PC-9 (cell line): ENCODE measurements at regions not wholly inside any gene's neighbourhood (a gene's known extent, or its start where the extent isn't known, plus 50 kb on each side); places are given as distances from the start of the nearest gene placed in this dataset.

Experiments
- BruUV-seq: library from RNA; stranded (reverse); fragments of 400-500 nt; replicated peaks from 2 replicates; lab custom pipeline; 2021; lab: Mats Ljungman, UMichigan
- CTCF ChIA-PET: fragments of 300-600 bp; sonication (Branson Sonifier 250); formaldehyde crosslinking; loops from one replicate; lab custom pipeline; 2022; ENCODE audit warnings: antibody characterized with exemption; lab: Charles Lee
- POLR2A ChIA-PET: fragments of 300-600 bp; sonication (Branson Sonifier 250); formaldehyde crosslinking; loops from one replicate; lab custom pipeline; 2022; ENCODE audit warnings: antibody characterized with exemption; ENCODE audit not compliant: unreplicated experiment; lab: Charles Lee
- DNase-seq, 2 experiments: peaks; one replicate each; pipeline versions ENCODE4 v3.0.0 to v3.0.0-alpha.2; 2015 to 2022; ENCODE audit warnings: mixed read lengths in 1 of 2
- H2AFZ ChIP-seq: fragments of 200-600 bp; sonication (generic); 2 replicates; pipeline ENCODE4 v1.8.1; 2017; ENCODE audit warnings: antibody characterized with exemption
- H3F3A ChIP-seq: fragments of 200-600 bp; sonication (generic); 2 replicates; pipeline ENCODE4 v1.8.1; 2017; ENCODE audit warnings: antibody characterized with exemption, mild to moderate bottlenecking, low read depth; ENCODE audit not compliant: insufficient read depth
- H3K27ac ChIP-seq: fragments of 200-600 bp; sonication (generic); 2 replicates; pipeline ENCODE4 v1.6.1; 2016; ENCODE audit warnings: mixed run types
- H3K27me3 ChIP-seq: fragments of 200-600 bp; sonication (generic); 2 replicates; pipeline ENCODE4 v1.6.1; 2016; ENCODE audit warnings: low read depth, mixed run types; ENCODE audit not compliant: insufficient read depth
- H3K36me3 ChIP-seq: fragments of 200-600 bp; sonication (generic); 2 replicates; pipeline ENCODE4 v1.6.1; 2016; ENCODE audit warnings: low read depth, mixed run types
- H3K4me1 ChIP-seq: fragments of 200-600 bp; sonication (generic); replicated peaks from 2 replicates; pipeline ENCODE4 v1.6.1; 2016; ENCODE audit warnings: mixed run types; ENCODE audit not compliant: insufficient read depth
- H3K4me2 ChIP-seq: fragments of 200-600 bp; sonication (generic); 2 replicates; pipeline ENCODE4 v1.6.1; 2017; ENCODE audit warnings: mixed run types
- H3K4me3 ChIP-seq: fragments of 200-600 bp; sonication (generic); 2 replicates; pipeline ENCODE4 v1.6.1; 2016; ENCODE audit warnings: mixed run types
- H3K79me2 ChIP-seq: fragments of 200-600 bp; sonication (generic); 2 replicates; pipeline ENCODE4 v1.6.1; 2017; ENCODE audit warnings: low read depth, mixed run types
- H3K9me2 ChIP-seq: fragments of 200-600 bp; sonication (generic); 2 replicates; pipeline ENCODE4 v1.8.1; 2017; ENCODE audit warnings: mild to moderate bottlenecking; ENCODE audit not compliant: insufficient read depth
- H3K9me3 ChIP-seq: fragments of 200-600 bp; sonication (generic); 2 replicates; pipeline ENCODE4 v1.8.1; 2016; ENCODE audit warnings: low read depth; ENCODE audit not compliant: insufficient read depth
- H4K20me1 ChIP-seq: fragments of 200-600 bp; sonication (generic); 2 replicates; pipeline ENCODE4 v1.8.1; 2017; ENCODE audit not compliant: insufficient read depth
- CTCF ChIP-seq: fragments of 200-600 bp; sonication (generic); conservative IDR thresholded peaks from 2 replicates; pipeline ENCODE4 v1.6.1; 2017; ENCODE audit warnings: mixed run types, antibody characterized with exemption, mild to moderate bottlenecking, moderate library complexity
- EZH2 ChIP-seq: fragments of 200-600 bp; sonication (generic); IDR thresholded peaks from 2 replicates; pipeline ENCODE4 v1.8.0; 2017; ENCODE audit warnings: antibody characterized with exemption, low read depth
- intact Hi-C: fragments of 100-400 bp; cut with micrococcal nuclease; formaldehyde crosslinking; loops from one replicate; pipeline ENCODE4 v1.10.0; 2022; ENCODE audit not compliant: unreplicated experiment

GRCh38 chr1:30048905-30049304, 674.5 kb downstream of the MATN1 start:
- DNase-seq = no peak
- H3K9me3 ChIP-seq = no peaks in the 10 kb centered on the region
- no peaks in the 10 kb centered on the region for H3K27me3 ChIP-seq
- intact Hi-C loops = no loop called here
- H3K27ac ChIP-seq = no peak overlapping the region
- no peaks in the 10 kb centered on the region for H3F3A ChIP-seq
- H3K4me1 ChIP-seq = no peaks in the 10 kb centered on the region
- H4K20me1 ChIP-seq = no peaks in the 10 kb centered on the region
- H3K4me3 ChIP-seq = no peak overlapping the region
- BruUV-seq = no TSS peak
- H3K79me2 ChIP-seq = no peaks in the 10 kb centered on the region
- POLR2A ChIA-PET = no interaction called here
- H3K9me2 ChIP-seq = no peaks in the 10 kb centered on the region
- no peaks in the 10 kb centered on the region for H3K36me3 ChIP-seq
- H2AFZ ChIP-seq = no peak overlapping the region
- TF ChIP-seq CTCF = no peak
- no peak for TF ChIP-seq EZH2
- CTCF ChIA-PET = no interaction called here
- no peak overlapping the region for H3K4me2 ChIP-seq

DNA sequence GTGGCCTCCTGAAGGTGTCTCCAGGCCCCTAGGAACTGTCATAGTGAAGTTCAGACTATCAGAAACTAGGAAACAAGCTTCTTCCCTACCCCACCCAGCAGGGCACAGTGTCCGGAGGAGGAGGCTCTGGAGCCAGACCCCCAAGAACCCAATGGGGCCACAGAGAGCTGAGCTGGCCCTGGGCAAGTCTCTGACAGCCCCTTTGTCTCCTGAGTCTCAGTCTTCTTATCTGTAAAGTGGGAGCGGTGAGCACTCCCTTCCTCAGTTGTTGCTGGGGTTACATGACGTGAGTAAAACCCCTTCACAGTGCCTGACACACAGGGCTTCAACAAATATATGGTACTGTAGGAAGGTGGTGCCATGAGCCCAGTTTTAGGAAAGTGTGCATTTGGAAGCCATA, 675.8 kb downstream of the MATN1 start:
- no peaks in the 10 kb centered on the region for H3F3A ChIP-seq
- BruUV-seq = no TSS peak
- no peaks in the 10 kb centered on the region for H3K9me3 ChIP-seq
- no peaks in the 10 kb centered on the region for H4K20me1 ChIP-seq
- H3K27me3 ChIP-seq = no peaks in the 10 kb centered on the region
- no peaks in the 10 kb centered on the region for H3K4me1 ChIP-seq
- no peak overlapping the region for H3K4me2 ChIP-seq
- no peak overlapping the region for H2AFZ ChIP-seq
- H3K4me3 ChIP-seq = no peak overlapping the region
- CTCF ChIA-PET = no interaction called here
- H3K79me2 ChIP-seq = no peaks in the 10 kb centered on the region
- no peaks in the 10 kb centered on the region for H3K9me2 ChIP-seq
- intact Hi-C loops = no loop called here
- no peak for DNase-seq
- H3K36me3 ChIP-seq = no peaks in the 10 kb centered on the region
- no peak overlapping the region for H3K27ac ChIP-seq
- POLR2A ChIA-PET = no interaction called here
- no peak for TF ChIP-seq EZH2
- TF ChIP-seq CTCF = no peak

GRCh38 chr1:30046751-30047150, 676.6 kb downstream of the MATN1 start:
- Histone ChIP-seq H3K4me3 (no peak overlapping the region), H3K9me3 (no peaks in the 10 kb centered on the region), H4K20me1 (no peaks in the 10 kb centered on the region), H3K27me3 (no peaks in the 10 kb centered on the region), H3K4me2 (no peak overlapping the region), H3K9me2 (no peaks in the 10 kb centered on the region), H3K79me2 (no peaks in the 10 kb centered on the region), H3F3A (no peaks in the 10 kb centered on the region), H3K36me3 (no peaks in the 10 kb centered on the region), H3K4me1 (no peaks in the 10 kb centered on the region), H2AFZ (no peak overlapping the region), H3K27ac (no peak overlapping the region)
- DNase-seq = no peak
- no TSS peak for BruUV-seq
- ChIA-PET CTCF (no interaction called here), POLR2A (no interaction called here)
- intact Hi-C loops = no loop called here
- TF ChIP-seq EZH2 = no peak
- TF ChIP-seq CTCF = no peak
